ENCODE measurements at regions not wholly inside any gene's neighbourhood (a gene's known extent, or its start where the extent isn't known, plus 50 kb on each side); places are given as distances from the start of the nearest gene placed in this dataset.

DNA sequence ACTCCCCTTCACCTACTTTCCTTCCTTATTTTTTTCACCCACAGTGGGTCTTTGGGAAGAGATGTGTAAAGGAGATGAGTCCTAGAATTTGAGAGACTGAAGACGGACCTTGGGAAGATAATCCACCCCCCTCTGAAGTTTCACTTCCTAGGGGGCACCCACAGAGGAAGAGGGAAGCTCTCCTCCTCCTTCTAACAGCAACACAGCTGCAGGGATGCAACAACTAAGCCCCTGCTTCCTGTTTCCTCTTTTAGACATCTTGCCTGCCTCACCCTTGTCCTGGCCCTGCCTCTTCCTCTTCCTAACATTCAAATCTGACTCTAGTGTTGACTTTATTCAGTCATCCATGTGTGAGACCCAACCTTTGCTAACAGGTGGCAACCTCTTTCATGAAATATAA, 424.6 kb downstream of the BUD13 start:
- Mint-ChIP-seq H3K4me3 (no peak overlapping the region), H3K27ac (no peak overlapping the region), H3K4me1 (peaks cover 0 to 6% (median 0%) of the 10 kb centered on the region in 3 donors), H3K36me3 (no peaks in the 10 kb centered on the region), H3K27me3 (no peaks in the 10 kb centered on the region), H3K9me3 (peaks cover 2 to 25% (median 3%) of the 10 kb centered on the region in 3 donors)
- Histone ChIP-seq H3K9me3 (no peaks in the 10 kb centered on the region), H3K27ac (ENCODE audit: low read length) (no peak overlapping the region), H3K4me3 (ENCODE audit: control insufficient read depth in 1 of 2, extremely low read depth in 1 of 2, low read length in 1 of 2) (no peak overlapping the region), H3K36me3 (ENCODE audit: control insufficient read depth in 2 of 2, extremely low read depth in 1 of 2, insufficient read depth in 1 of 2, low read length in 1 of 2) (no peaks in the 10 kb centered on the region), H3K4me1 (ENCODE audit: control insufficient read depth in 1 of 2, extremely low read depth in 1 of 2, insufficient read depth in 2 of 2, low read length in 2 of 2) (no peaks in the 10 kb centered on the region), H3K27me3 (replicated peaks in 1 of 2; ENCODE audit: control insufficient read depth in 2 of 2, extremely low read depth in 1 of 2, insufficient read depth in 2 of 2, low read length in 1 of 2) (peaks cover 0 to 3% of the 10 kb centered on the region in 2 experiments)
- no peak for DNase-seq
- ChIA-PET CTCF (no interaction called here), POLR2A (no interaction called here)
- ATAC-seq (replicated peaks in 1 of 4): no peak
- no CpG with 5 or more reads among the region's 1 CpG for WGBS (ENCODE audit: insufficient coverage)

DNA sequence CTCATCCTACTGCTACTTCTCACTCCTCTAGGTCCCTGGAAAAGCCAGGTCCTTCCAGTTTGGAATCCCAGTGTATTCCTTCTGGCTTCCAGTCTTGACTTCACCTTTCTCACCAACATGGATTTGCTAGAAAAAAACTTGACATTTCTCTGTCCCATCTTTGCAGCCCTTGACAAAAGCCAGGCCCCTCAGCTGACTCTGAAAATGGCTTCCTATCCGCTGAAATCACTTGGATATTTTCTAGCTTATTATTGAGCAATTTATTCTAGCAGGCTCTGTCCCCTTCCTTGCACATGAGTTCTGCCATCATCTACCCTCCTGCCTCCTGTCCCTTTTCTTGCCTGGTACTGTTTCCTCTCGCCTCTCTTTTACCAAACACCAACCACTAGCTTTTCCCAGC, 427.2 kb downstream of the BUD13 start:
- Histone ChIP-seq H3K27ac (ENCODE audit: low read length) (no peak overlapping the region), H3K9me3 (no peaks in the 10 kb centered on the region), H3K27me3 (replicated peaks in 1 of 2; ENCODE audit: control insufficient read depth in 2 of 2, extremely low read depth in 1 of 2, insufficient read depth in 2 of 2, low read length in 1 of 2) (no peaks in the 10 kb centered on the region), H3K36me3 (ENCODE audit: control insufficient read depth in 2 of 2, extremely low read depth in 1 of 2, insufficient read depth in 1 of 2, low read length in 1 of 2) (no peaks in the 10 kb centered on the region), H3K4me1 (ENCODE audit: control insufficient read depth in 1 of 2, extremely low read depth in 1 of 2, insufficient read depth in 2 of 2, low read length in 2 of 2) (no peaks in the 10 kb centered on the region), H3K4me3 (ENCODE audit: control insufficient read depth in 1 of 2, extremely low read depth in 1 of 2, low read length in 1 of 2) (no peak overlapping the region)
- no peaks in the 10 kb centered on the region for H3K36me3 Mint-ChIP-seq
- WGBS (ENCODE audit: insufficient coverage): 69% methylated on average over 2 of the region's 2 CpGs
- ChIA-PET CTCF (no interaction called here), POLR2A (no interaction called here)
- no peak overlapping the region for H3K4me3 Mint-ChIP-seq
- peaks cover 0 to 6% (median 0%) of the 10 kb centered on the region in 3 donors for H3K4me1 Mint-ChIP-seq
- H3K27ac Mint-ChIP-seq: no peak overlapping the region
- H3K9me3 Mint-ChIP-seq: peaks cover 2 to 19% (median 3%) of the 10 kb centered on the region in 3 donors
- ATAC-seq (replicated peaks in 1 of 4) (no peak), DNase-seq (no peak)
- H3K27me3 Mint-ChIP-seq: no peaks in the 10 kb centered on the region

DNA sequence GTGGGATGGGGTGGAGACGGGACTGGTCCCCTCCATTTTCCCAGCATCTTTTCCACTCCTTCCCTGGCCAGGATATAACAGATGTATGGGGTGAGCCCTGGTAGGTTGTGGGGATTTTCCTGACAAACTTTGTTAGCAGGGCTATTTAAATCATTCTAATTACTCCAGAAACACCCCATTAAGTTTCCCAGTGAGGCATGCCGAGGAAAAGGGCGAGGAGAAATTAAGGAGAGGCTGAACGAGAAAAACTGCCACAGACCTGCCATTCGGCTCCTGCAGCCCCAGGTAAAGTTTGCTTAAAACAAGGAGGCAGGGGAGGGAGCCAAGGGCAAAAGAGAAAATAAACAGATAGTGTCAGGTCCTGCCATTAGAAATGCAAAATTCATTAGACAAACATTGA, 428.2 kb downstream of the BUD13 start:
- ATAC-seq (replicated peaks in 1 of 4): no peak
- H3K4me3 Mint-ChIP-seq: no peak overlapping the region
- no CpG with 5 or more reads among the region's 5 CpGs for WGBS (ENCODE audit: insufficient coverage)

DNA sequence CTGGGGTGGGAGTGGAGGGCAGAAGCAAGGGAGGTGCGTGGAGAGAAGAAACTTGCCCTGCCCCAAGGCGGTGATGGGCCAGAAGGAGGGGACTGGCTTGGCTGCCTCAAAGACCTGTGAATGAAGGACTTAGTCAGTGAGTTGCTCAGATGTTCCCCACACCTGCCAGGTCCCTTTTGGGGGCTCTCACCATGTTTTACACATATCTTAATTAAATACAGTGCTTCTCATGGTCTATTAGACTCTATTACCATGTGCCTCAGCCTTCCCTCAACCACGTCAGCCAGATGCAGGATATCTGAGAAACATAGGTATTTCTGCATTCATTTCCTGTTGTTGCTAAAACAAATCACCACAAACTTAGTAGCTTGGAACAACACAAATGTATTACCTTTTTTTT, 429.5 kb downstream of the BUD13 start:
- H3K27me3 Mint-ChIP-seq: peaks cover 0 to 3% of the 10 kb centered on the region in 2 donors
- peaks cover 0 to 2% (median 0%) of the 10 kb centered on the region in 3 donors for H3K4me1 Mint-ChIP-seq
- no peak overlapping the region for H3K4me3 Mint-ChIP-seq
- H3K36me3 Mint-ChIP-seq: no peaks in the 10 kb centered on the region
- WGBS (ENCODE audit: insufficient coverage): 86% methylated on average over 2 of the region's 3 CpGs
- ChIA-PET CTCF (no interaction called here), POLR2A (no interaction called here)
- H3K9me3 ChIP-seq: no peaks in the 10 kb centered on the region
- no peaks in the 10 kb centered on the region for H3K27me3 ChIP-seq (replicated peaks in 1 of 2; ENCODE audit: control insufficient read depth in 2 of 2, extremely low read depth in 1 of 2, insufficient read depth in 2 of 2, low read length in 1 of 2)
- H3K27ac Mint-ChIP-seq: no peak overlapping the region
- no peaks in the 10 kb centered on the region for H3K36me3 ChIP-seq (ENCODE audit: control insufficient read depth in 2 of 2, extremely low read depth in 1 of 2, insufficient read depth in 1 of 2, low read length in 1 of 2)
- no peak overlapping the region for H3K4me3 ChIP-seq (ENCODE audit: control insufficient read depth in 1 of 2, extremely low read depth in 1 of 2, low read length in 1 of 2)
- peaks cover 0 to 11% (median 3%) of the 10 kb centered on the region in 3 donors for H3K9me3 Mint-ChIP-seq
- no peak overlapping the region for H3K27ac ChIP-seq (ENCODE audit: low read length)
- ATAC-seq (replicated peaks in 1 of 4) (no peak), DNase-seq (no peak)
- H3K4me1 ChIP-seq (ENCODE audit: control insufficient read depth in 1 of 2, extremely low read depth in 1 of 2, insufficient read depth in 2 of 2, low read length in 2 of 2): no peaks in the 10 kb centered on the region

More for the DNA sequence above, 428.2 kb downstream of the BUD13 start:
- CTCF ChIA-PET: no interaction called here
- Histone ChIP-seq H3K9me3 (no peaks in the 10 kb centered on the region), H3K27ac (ENCODE audit: low read length) (no peak overlapping the region), H3K4me1 (ENCODE audit: control insufficient read depth in 1 of 2, extremely low read depth in 1 of 2, insufficient read depth in 2 of 2, low read length in 2 of 2) (no peaks in the 10 kb centered on the region), H3K36me3 (ENCODE audit: control insufficient read depth in 2 of 2, extremely low read depth in 1 of 2, insufficient read depth in 1 of 2, low read length in 1 of 2) (no peaks in the 10 kb centered on the region), H3K4me3 (ENCODE audit: control insufficient read depth in 1 of 2, extremely low read depth in 1 of 2, low read length in 1 of 2) (no peak overlapping the region), H3K27me3 (replicated peaks in 1 of 2; ENCODE audit: control insufficient read depth in 2 of 2, extremely low read depth in 1 of 2, insufficient read depth in 2 of 2, low read length in 1 of 2) (no peaks in the 10 kb centered on the region)
- Mint-ChIP-seq H3K27me3 (peaks cover 0 to 3% of the 10 kb centered on the region in 2 donors), H3K4me1 (peaks cover 0 to 6% (median 0%) of the 10 kb centered on the region in 3 donors), H3K27ac (no peak overlapping the region), H3K9me3 (peaks cover 2 to 23% (median 6%) of the 10 kb centered on the region in 3 donors), H3K36me3 (no peaks in the 10 kb centered on the region)
- POLR2A ChIA-PET: no interaction called here
- no peak for DNase-seq

DNA sequence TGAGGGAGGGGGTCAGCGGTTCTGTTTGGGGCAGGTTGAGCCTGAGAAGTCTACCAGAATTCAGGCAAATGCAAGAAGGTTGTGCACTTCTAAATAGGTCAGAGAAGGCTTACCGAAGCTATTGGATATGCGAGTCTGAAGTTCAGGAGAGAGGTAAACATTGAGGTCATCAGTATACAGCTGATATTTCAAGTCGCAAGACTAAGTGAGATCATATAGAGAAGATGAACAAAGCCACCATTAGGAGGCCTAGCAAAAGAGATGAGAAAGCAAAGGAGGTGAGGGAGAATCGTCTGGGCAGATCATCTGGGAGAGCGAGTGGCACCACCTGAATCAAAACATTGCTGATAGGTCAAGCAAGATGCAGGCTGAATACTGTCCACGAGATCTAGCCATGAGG, 430.6 kb downstream of the BUD13 start:
- Histone ChIP-seq H3K4me3 (ENCODE audit: control insufficient read depth in 1 of 2, extremely low read depth in 1 of 2, low read length in 1 of 2) (no peak overlapping the region), H3K9me3 (no peaks in the 10 kb centered on the region), H3K27me3 (replicated peaks in 1 of 2; ENCODE audit: control insufficient read depth in 2 of 2, extremely low read depth in 1 of 2, insufficient read depth in 2 of 2, low read length in 1 of 2) (no peaks in the 10 kb centered on the region), H3K27ac (ENCODE audit: low read length) (no peak overlapping the region), H3K36me3 (ENCODE audit: control insufficient read depth in 2 of 2, extremely low read depth in 1 of 2, insufficient read depth in 1 of 2, low read length in 1 of 2) (no peaks in the 10 kb centered on the region), H3K4me1 (ENCODE audit: control insufficient read depth in 1 of 2, extremely low read depth in 1 of 2, insufficient read depth in 2 of 2, low read length in 2 of 2) (no peaks in the 10 kb centered on the region)
- POLR2A ChIA-PET: no interaction called here
- H3K27me3 Mint-ChIP-seq: peaks cover 0 to 3% of the 10 kb centered on the region in 2 donors
- no peak overlapping the region for H3K4me3 Mint-ChIP-seq
- H3K9me3 Mint-ChIP-seq: peaks cover 0 to 16% (median 7%) of the 10 kb centered on the region in 3 donors
- CTCF ChIA-PET: no interaction called here
- H3K27ac Mint-ChIP-seq: no peak overlapping the region
- WGBS (ENCODE audit: insufficient coverage): 87% methylated on average over 7 of the region's 7 CpGs
- ATAC-seq (replicated peaks in 1 of 4) (no peak), DNase-seq (no peak)
- H3K4me1 Mint-ChIP-seq: no peaks in the 10 kb centered on the region
- H3K36me3 Mint-ChIP-seq: no peaks in the 10 kb centered on the region

DNA sequence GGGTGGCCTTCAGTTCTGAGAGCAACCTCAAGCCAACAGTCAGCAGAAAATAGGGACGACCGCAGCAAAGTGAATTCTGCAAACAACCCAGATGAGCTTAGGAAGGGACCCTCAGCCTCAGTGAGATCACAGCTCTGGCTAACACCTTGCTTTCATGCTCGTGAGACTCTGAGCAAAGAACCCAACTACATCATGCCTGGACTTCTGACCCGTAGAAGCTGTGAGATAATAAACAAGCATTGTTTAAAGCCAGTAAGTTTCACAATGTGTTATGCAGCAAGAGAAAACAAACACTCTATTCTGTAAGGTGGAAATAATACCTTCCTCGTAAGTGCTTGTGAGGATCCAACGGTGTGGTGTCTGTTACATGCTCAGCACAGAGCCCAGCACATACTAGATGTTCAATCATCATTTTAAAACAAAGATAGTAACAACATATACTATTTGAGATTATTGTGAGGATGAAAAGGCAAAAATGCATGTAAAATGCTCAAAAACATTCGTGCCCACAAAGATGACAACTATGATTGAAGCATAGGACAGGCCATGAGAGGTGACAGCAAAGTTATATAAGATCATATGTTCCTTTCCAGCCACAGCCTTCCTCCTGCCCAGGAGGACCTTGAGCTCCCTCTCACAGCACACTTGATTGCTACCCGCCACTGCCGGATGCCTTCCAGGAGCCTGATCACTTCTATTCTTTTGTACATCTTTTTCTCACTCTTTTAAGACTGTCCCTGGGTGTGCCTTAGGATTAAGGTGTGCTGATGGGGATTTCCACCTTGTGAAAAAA, 433.3 kb downstream of the BUD13 start:
- WGBS (ENCODE audit: insufficient coverage): 86% methylated on average over 2 of the region's 9 CpGs
- DNase-seq (no peak), ATAC-seq (replicated peaks in 1 of 4) (no peak)
- no peaks in the 10 kb centered on the region for H3K9me3 ChIP-seq
- H3K36me3 ChIP-seq (ENCODE audit: control insufficient read depth in 2 of 2, extremely low read depth in 1 of 2, insufficient read depth in 1 of 2, low read length in 1 of 2): no peaks in the 10 kb centered on the region
- no peak overlapping the region for H3K27ac Mint-ChIP-seq
- H3K9me3 Mint-ChIP-seq: peaks cover 0 to 13% (median 12%) of the 10 kb centered on the region in 3 donors
- H3K27me3 ChIP-seq (replicated peaks in 1 of 2; ENCODE audit: control insufficient read depth in 2 of 2, extremely low read depth in 1 of 2, insufficient read depth in 2 of 2, low read length in 1 of 2): peaks cover 0 to 6% of the 10 kb centered on the region in 2 experiments
- H3K4me3 Mint-ChIP-seq: no peak overlapping the region
- ChIA-PET CTCF (no interaction called here), POLR2A (no interaction called here)
- no peaks in the 10 kb centered on the region for H3K4me1 Mint-ChIP-seq
- no peaks in the 10 kb centered on the region for H3K4me1 ChIP-seq (ENCODE audit: control insufficient read depth in 1 of 2, extremely low read depth in 1 of 2, insufficient read depth in 2 of 2, low read length in 2 of 2)
- no peak overlapping the region for H3K4me3 ChIP-seq (ENCODE audit: control insufficient read depth in 1 of 2, extremely low read depth in 1 of 2, low read length in 1 of 2)
- H3K27ac ChIP-seq (ENCODE audit: low read length): no peak overlapping the region
- peaks cover 3 to 5% of the 10 kb centered on the region in 2 donors for H3K27me3 Mint-ChIP-seq
- H3K36me3 Mint-ChIP-seq: no peaks in the 10 kb centered on the region
